SK-N-SH (cell line): ENCODE measurements at regions not wholly inside any gene's neighbourhood (a gene's known extent, or its start where the extent isn't known, plus 50 kb on each side); places are given as distances from the start of the nearest gene placed in this dataset.
A peak's percentile ranks its signal among the peaks of the same experiment; 100 is the strongest.

Experiments
- CTCF ChIA-PET: fragments of 300-600, 350-600 bp; formaldehyde crosslinking; extraction: SDS; loops from one replicate; lab custom pipeline; 2021; lab: Yijun Ruan, JAX
- POLR2A ChIA-PET: fragments of 350-600 bp; sonication (Branson Sonifier 250); formaldehyde crosslinking; extraction: SDS; loops from one replicate; lab custom pipeline; 2020; ENCODE audit warnings: antibody characterized with exemption, inconsistent platforms; lab: Yijun Ruan, JAX
- DNase-seq: peaks from one replicate; pipeline ENCODE4 v3.0.0; 2012
- H2AFZ ChIP-seq: fragments of 200-600 bp; sonication (generic); 2 replicates; pipeline ENCODE4 v1.8.1; 2016; ENCODE audit warnings: antibody characterized with exemption, mild to moderate bottlenecking, low read depth
- H3F3A ChIP-seq: fragments of 200-600 bp; sonication (generic); replicated peaks from 2 replicates; pipeline ENCODE3; 2016; ENCODE audit warnings: antibody characterized with exemption, mild to moderate bottlenecking; ENCODE audit not compliant: insufficient read depth
- H3K27ac ChIP-seq, 2 experiments: fragments of 200-500 bp in 1 of 2; fragments of 200-600 bp in 1 of 2; sonication (Bioruptor generic) in 1 of 2; sonication (generic), shearing (Covaris generic) in 1 of 2; 2 replicates each; pipeline versions ENCODE4 v1.5.1 to v1.6.1; 2014 to 2016; ENCODE audit warnings: low read depth in 2 of 2, inconsistent platforms in 1 of 2, low read length in 1 of 2, mild to moderate bottlenecking in 1 of 2, mixed read lengths in 1 of 2
- H3K27me3 ChIP-seq: fragments of 200-600 bp; sonication (generic), shearing (Covaris generic); 2 replicates; pipeline ENCODE4 v1.6.1; 2016; ENCODE audit warnings: mixed run types; ENCODE audit not compliant: insufficient read depth
- H3K36me3 ChIP-seq, 2 experiments: fragments of 200-500 bp in 1 of 2; fragments of 200-600 bp in 1 of 2; sonication (Bioruptor generic) in 1 of 2; sonication (generic) in 1 of 2; replicated peaks in 1 of 2; 2 replicates each; pipeline versions ENCODE3 to v1.5.1; 2014 to 2016; ENCODE audit warnings: low read length in 1 of 2, mild to moderate bottlenecking in 1 of 2; ENCODE audit not compliant: insufficient read depth in 2 of 2, control insufficient read depth in 1 of 2
- H3K4me1 ChIP-seq, 2 experiments: fragments of 200-500 bp in 1 of 2; fragments of 200-600 bp in 1 of 2; sonication (Bioruptor generic) in 1 of 2; sonication (generic), shearing (Covaris generic) in 1 of 2; 2 replicates each; pipeline versions ENCODE4 v1.5.1 to v1.6.1; 2014 to 2016; ENCODE audit warnings: low read depth in 1 of 2, low read length in 1 of 2, mixed run types in 1 of 2; ENCODE audit not compliant: insufficient read depth in 2 of 2, control insufficient read depth in 1 of 2
- H3K4me2 ChIP-seq: fragments of 200-600 bp; sonication (generic), shearing (Covaris generic); 2 replicates; pipeline ENCODE4 v1.6.1; 2017; ENCODE audit warnings: mixed run types
- H3K4me3 ChIP-seq, 2 experiments: fragments of 200-500 bp in 1 of 2; fragments of 200-600 bp in 1 of 2; sonication (Bioruptor generic) in 1 of 2; sonication (generic), shearing (Covaris generic) in 1 of 2; 2 replicates each; pipeline versions ENCODE4 v1.5.1 to v1.8.1; 2014 to 2016; ENCODE audit warnings: low read depth in 2 of 2, inconsistent platforms in 1 of 2, low read length in 1 of 2, mild to moderate bottlenecking in 1 of 2, mixed read lengths in 1 of 2, moderate library complexity in 1 of 2
- H3K79me2 ChIP-seq: fragments of 200-600 bp; sonication (generic); 2 replicates; pipeline ENCODE4 v1.8.1; 2017; ENCODE audit warnings: mild to moderate bottlenecking; ENCODE audit not compliant: insufficient read depth
- H3K9ac ChIP-seq: fragments of 200-600 bp; sonication (generic); 2 replicates; pipeline ENCODE4 v1.6.1; 2017; ENCODE audit warnings: mixed run types
- H3K9me2 ChIP-seq: fragments of 200-600 bp; sonication (generic); 2 replicates; pipeline ENCODE4 v1.6.1; 2017; ENCODE audit warnings: mixed run types
- H3K9me3 ChIP-seq: fragments of 200-600 bp; sonication (generic); 2 replicates; pipeline ENCODE4 v1.6.1; 2017; ENCODE audit warnings: mixed run types, mild to moderate bottlenecking, moderate library complexity
- H4K20me1 ChIP-seq: fragments of 200-600 bp; sonication (generic); 2 replicates; pipeline ENCODE4 v1.6.1; 2017; ENCODE audit warnings: mild to moderate bottlenecking, mixed run types; ENCODE audit not compliant: insufficient read depth
- EP300 ChIP-seq, 2 experiments: IDR thresholded peaks; 2 replicates each; pipeline versions ENCODE4 v1.4.0 to v1.6.1; 2012; ENCODE audit warnings: borderline replicate concordance in 1 of 2, low read depth in 1 of 2, low read length in 1 of 2
- FOSL2 ChIP-seq: IDR thresholded peaks from 2 replicates; pipeline ENCODE4 v1.4.0; 2012; ENCODE audit warnings: low read depth, mild to moderate bottlenecking, moderate library complexity, borderline replicate concordance
- FOXJ3 ChIP-seq: sonication (generic); formaldehyde crosslinking; IDR thresholded peaks from 2 replicates; pipeline ENCODE4 v1.5.1; 2020; ENCODE audit warnings: mild to moderate bottlenecking, missing genetic modification reagents
- FOXM1 ChIP-seq: IDR thresholded peaks from 2 replicates; pipeline ENCODE4 v1.4.0; 2012; ENCODE audit warnings: low read depth, mild to moderate bottlenecking
- GABPA ChIP-seq: IDR thresholded peaks from 2 replicates; pipeline ENCODE4 v1.4.0; 2012; ENCODE audit warnings: low read depth, mild to moderate bottlenecking
- MXI1 ChIP-seq: IDR thresholded peaks from 2 replicates; pipeline ENCODE4 v1.6.1; 2012; ENCODE audit warnings: mild to moderate bottlenecking, low read depth, low read length, improper control_type of control experiment
- RCOR1 ChIP-seq: fragments of 150-350 bp; IDR thresholded peaks from 2 replicates; pipeline ENCODE4 v1.6.1; 2017; ENCODE audit warnings: antibody characterized with exemption, low read length
- YY1 ChIP-seq: IDR thresholded peaks from 2 replicates; pipeline ENCODE4 v1.4.0; 2012; ENCODE audit warnings: low read depth, mild to moderate bottlenecking
- WGBS: methylation state at CpG from one replicate; pipeline ENCODE4 v1.1.6; 2017; ENCODE audit warnings: low lambda C conversion rate; 5-methylcytosine and 5-hydroxymethylcytosine counted together
- TF ChIP-seq, protein P1 (sequence below): IDR thresholded peaks from 2 replicates; pipeline ENCODE4 v1.4.0; 2012; ENCODE audit warnings: low read depth
- TF ChIP-seq, protein P2 (sequence below): IDR thresholded peaks from 2 replicates; pipeline ENCODE4; 2012
- TF ChIP-seq, protein P3 (sequence below): IDR thresholded peaks from 2 replicates; pipeline ENCODE4 v1.6.1; 2012; ENCODE audit warnings: mild to moderate bottlenecking, low read depth, low read length, moderate library complexity
- TF ChIP-seq, protein P4 (sequence below): fragments of 150-350 bp; IDR thresholded peaks from 2 replicates; pipeline ENCODE4 v1.6.1; 2016; ENCODE audit warnings: mild to moderate bottlenecking, low read depth, low read length

DNA sequence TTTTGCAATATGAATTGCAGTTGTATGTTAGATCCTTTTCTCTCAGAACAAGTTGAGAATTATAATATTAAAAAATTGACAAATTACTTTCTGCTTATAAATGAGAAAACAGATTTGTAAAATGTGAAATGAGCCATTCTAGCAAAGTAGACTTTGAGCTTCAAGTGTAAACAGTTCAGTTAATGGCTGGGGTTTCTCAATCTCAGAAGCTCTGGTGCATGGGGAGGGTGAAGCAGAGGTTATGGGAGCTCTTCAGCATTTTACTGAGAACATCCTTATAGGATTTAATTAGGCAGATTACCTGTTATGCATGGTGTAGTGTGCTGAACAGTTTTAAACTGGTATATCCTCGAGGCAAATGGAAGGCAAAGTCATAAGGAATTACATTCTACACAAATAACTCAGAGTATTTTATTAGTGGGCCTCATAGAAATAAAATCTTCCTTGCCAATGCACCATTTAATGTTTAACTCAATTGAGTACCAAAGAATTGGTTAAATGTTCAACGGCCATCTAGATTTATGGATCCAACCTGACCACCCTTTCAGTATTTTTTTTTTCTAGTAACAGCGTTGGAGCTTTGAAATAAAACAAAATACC is 1143.6 kb upstream of the ADGRL2 start:
- Histone ChIP-seq H3K4me2 (no peak overlapping the region), H3K9ac (no peak overlapping the region), H3K9me3 (no peaks in the 10 kb centered on the region), H4K20me1 (no peaks in the 10 kb centered on the region), H3K79me2 (no peaks in the 10 kb centered on the region), H3K36me3 (no peaks in the 10 kb centered on the region), H3F3A (no peaks in the 10 kb centered on the region), H3K4me3 (no peak overlapping the region), H2AFZ (no peak overlapping the region), H3K9me2 (no peaks in the 10 kb centered on the region)
- CTCF ChIA-PET = no interaction called here
- DNase-seq = peak; percentile 4
- WGBS = 48% methylated on average over 3 of the region's 3 CpGs
- no peak for TF ChIP-seq RCOR1
- no peak for TF ChIP-seq FOXM1
- no peak for TF ChIP-seq MXI1
- TF ChIP-seq GABPA = no peak
- TF ChIP-seq, protein P1, sequence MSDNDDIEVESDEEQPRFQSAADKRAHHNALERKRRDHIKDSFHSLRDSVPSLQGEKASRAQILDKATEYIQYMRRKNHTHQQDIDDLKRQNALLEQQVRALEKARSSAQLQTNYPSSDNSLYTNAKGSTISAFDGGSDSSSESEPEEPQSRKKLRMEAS = no peak
- TF ChIP-seq, protein P2, sequence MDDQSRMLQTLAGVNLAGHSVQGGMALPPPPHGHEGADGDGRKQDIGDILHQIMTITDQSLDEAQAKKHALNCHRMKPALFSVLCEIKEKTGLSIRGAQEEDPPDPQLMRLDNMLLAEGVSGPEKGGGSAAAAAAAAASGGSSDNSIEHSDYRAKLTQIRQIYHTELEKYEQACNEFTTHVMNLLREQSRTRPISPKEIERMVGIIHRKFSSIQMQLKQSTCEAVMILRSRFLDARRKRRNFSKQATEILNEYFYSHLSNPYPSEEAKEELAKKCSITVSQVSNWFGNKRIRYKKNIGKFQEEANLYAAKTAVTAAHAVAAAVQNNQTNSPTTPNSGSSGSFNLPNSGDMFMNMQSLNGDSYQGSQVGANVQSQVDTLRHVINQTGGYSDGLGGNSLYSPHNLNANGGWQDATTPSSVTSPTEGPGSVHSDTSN = no peak
- TF ChIP-seq FOXJ3 (CRISPR knock-in tag) = no peak
- TF ChIP-seq, all 33 proteins: peak for 0
- H3K27ac ChIP-seq = no peak overlapping the region; a peak in 1 of 4 replicates
- POLR2A ChIA-PET = no interaction called here
- no peaks in the 10 kb centered on the region for H3K27me3 ChIP-seq
- no peaks in the 10 kb centered on the region for H3K4me1 ChIP-seq

DNA sequence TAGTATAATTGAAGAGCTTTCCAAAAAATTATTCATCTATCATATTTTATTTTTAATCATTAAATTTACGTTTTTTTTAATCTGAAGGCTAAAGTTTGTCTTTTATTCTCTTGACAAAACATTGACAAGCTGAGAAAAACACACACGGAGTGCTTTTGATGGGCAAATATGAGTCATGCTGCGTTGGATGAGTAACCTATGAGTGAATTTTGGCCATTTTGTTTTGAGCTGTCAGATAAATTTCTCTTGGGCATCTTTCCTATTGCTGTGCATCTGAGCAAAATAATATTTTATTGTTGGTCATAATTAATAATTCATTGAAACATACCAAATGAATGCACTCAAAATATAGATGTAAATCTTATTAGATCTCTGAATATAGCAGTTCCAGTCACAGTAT is 1144.1 kb upstream of the ADGRL2 start:
- DNase-seq = no peak
- ChIA-PET CTCF (interaction anchor here (1.0 to 1.7 kb wide), 2 partner anchors 14 to 396 kb away, joined by 3 to 4 read pairs; no protein-coding TSS in a partner anchor), POLR2A (no interaction called here)
- Histone ChIP-seq H3K4me1 (no peaks in the 10 kb centered on the region), H3F3A (no peaks in the 10 kb centered on the region), H3K27me3 (no peaks in the 10 kb centered on the region), H3K4me2 (no peak overlapping the region)
- TF ChIP-seq YY1 = no peak
- TF ChIP-seq FOSL2 = peak; percentile 40; the same call in 1 of the 2 replicates
- TF ChIP-seq, protein P3, sequence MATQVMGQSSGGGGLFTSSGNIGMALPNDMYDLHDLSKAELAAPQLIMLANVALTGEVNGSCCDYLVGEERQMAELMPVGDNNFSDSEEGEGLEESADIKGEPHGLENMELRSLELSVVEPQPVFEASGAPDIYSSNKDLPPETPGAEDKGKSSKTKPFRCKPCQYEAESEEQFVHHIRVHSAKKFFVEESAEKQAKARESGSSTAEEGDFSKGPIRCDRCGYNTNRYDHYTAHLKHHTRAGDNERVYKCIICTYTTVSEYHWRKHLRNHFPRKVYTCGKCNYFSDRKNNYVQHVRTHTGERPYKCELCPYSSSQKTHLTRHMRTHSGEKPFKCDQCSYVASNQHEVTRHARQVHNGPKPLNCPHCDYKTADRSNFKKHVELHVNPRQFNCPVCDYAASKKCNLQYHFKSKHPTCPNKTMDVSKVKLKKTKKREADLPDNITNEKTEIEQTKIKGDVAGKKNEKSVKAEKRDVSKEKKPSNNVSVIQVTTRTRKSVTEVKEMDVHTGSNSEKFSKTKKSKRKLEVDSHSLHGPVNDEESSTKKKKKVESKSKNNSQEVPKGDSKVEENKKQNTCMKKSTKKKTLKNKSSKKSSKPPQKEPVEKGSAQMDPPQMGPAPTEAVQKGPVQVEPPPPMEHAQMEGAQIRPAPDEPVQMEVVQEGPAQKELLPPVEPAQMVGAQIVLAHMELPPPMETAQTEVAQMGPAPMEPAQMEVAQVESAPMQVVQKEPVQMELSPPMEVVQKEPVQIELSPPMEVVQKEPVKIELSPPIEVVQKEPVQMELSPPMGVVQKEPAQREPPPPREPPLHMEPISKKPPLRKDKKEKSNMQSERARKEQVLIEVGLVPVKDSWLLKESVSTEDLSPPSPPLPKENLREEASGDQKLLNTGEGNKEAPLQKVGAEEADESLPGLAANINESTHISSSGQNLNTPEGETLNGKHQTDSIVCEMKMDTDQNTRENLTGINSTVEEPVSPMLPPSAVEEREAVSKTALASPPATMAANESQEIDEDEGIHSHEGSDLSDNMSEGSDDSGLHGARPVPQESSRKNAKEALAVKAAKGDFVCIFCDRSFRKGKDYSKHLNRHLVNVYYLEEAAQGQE = no peak
- TF ChIP-seq EP300 (IDR thresholded peaks at IDR 0.05; ENCODE audit: borderline replicate concordance in 1 of 2, low read depth in 1 of 2, low read length in 1 of 2) = no peak
- no peak for TF ChIP-seq GABPA
- TF ChIP-seq, protein P4, sequence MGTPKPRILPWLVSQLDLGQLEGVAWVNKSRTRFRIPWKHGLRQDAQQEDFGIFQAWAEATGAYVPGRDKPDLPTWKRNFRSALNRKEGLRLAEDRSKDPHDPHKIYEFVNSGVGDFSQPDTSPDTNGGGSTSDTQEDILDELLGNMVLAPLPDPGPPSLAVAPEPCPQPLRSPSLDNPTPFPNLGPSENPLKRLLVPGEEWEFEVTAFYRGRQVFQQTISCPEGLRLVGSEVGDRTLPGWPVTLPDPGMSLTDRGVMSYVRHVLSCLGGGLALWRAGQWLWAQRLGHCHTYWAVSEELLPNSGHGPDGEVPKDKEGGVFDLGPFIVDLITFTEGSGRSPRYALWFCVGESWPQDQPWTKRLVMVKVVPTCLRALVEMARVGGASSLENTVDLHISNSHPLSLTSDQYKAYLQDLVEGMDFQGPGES = no peak
- TF ChIP-seq, all 33 proteins: peak for 1
- H3K79me2 ChIP-seq = no peaks in the 10 kb centered on the region
- no peaks in the 10 kb centered on the region for H4K20me1 ChIP-seq
- H2AFZ ChIP-seq = no peak overlapping the region
- no peaks in the 10 kb centered on the region for H3K36me3 ChIP-seq
- no peaks in the 10 kb centered on the region for H3K9me2 ChIP-seq
- H3K27ac ChIP-seq = no peak overlapping the region
- no peak overlapping the region for H3K4me3 ChIP-seq
- 28% methylated on average over 3 of the region's 3 CpGs for WGBS
- no peaks in the 10 kb centered on the region for H3K9me3 ChIP-seq
- no peak overlapping the region for H3K9ac ChIP-seq
